ENCODE measurements at regions not wholly inside any gene's neighbourhood (a gene's known extent, or its start where the extent isn't known, plus 50 kb on each side); places are given as distances from the start of the nearest gene placed in this dataset.

- TF ChIP-seq REST (IDR thresholded peaks at IDR 0.05; ENCODE audit: insufficient read depth in 1 of 2, low read depth in 2 of 2, low read length in 2 of 2) (no peak), FOXP2 (optimal IDR thresholded peaks at IDR 0.05; ENCODE audit: borderline replicate concordance, extremely low read depth, extremely low read length, insufficient read depth) (no peak), SIN3A (IDR thresholded peaks at IDR 0.05; ENCODE audit: borderline replicate concordance, insufficient read depth, low read length) (no peak), POLR2AphosphoS5 (IDR thresholded peaks at IDR 0.05; ENCODE audit: low read depth, low read length) (no peak), TAF1 (IDR thresholded peaks at IDR 0.05; ENCODE audit: borderline replicate concordance, insufficient read depth, low read length) (no peak)
Measured at GRCh38 chr4:12746221-12746620, 737.9 kb downstream of the RAB28 start.

GRCh38 chr4:12734586-12734985 is 749.6 kb downstream of the RAB28 start:
- TF ChIP-seq REST (IDR thresholded peaks at IDR 0.05; ENCODE audit: insufficient read depth in 1 of 2, low read depth in 2 of 2, low read length in 2 of 2) (no peak), SIN3A (IDR thresholded peaks at IDR 0.05; ENCODE audit: borderline replicate concordance, insufficient read depth, low read length) (no peak), TAF1 (IDR thresholded peaks at IDR 0.05; ENCODE audit: borderline replicate concordance, insufficient read depth, low read length) (no peak), FOXP2 (optimal IDR thresholded peaks at IDR 0.05; ENCODE audit: borderline replicate concordance, extremely low read depth, extremely low read length, insufficient read depth) (no peak), POLR2AphosphoS5 (IDR thresholded peaks at IDR 0.05; ENCODE audit: low read depth, low read length) (no peak)

- no peak for TF ChIP-seq TAF1 (IDR thresholded peaks at IDR 0.05; ENCODE audit: borderline replicate concordance, insufficient read depth, low read length)
- TF ChIP-seq REST (IDR thresholded peaks at IDR 0.05; ENCODE audit: insufficient read depth in 1 of 2, low read depth in 2 of 2, low read length in 2 of 2) = no peak
- no peak for TF ChIP-seq FOXP2 (optimal IDR thresholded peaks at IDR 0.05; ENCODE audit: borderline replicate concordance, extremely low read depth, extremely low read length, insufficient read depth)
- TF ChIP-seq SIN3A (IDR thresholded peaks at IDR 0.05; ENCODE audit: borderline replicate concordance, insufficient read depth, low read length) = no peak
- no peak for TF ChIP-seq POLR2AphosphoS5 (IDR thresholded peaks at IDR 0.05; ENCODE audit: low read depth, low read length)
Measured at GRCh38 chr4:12729384-12729783, 754.8 kb downstream of the RAB28 start.

GRCh38 chr4:12724510-12724909 is 759.6 kb downstream of the RAB28 start:
- TF ChIP-seq FOXP2 (optimal IDR thresholded peaks at IDR 0.05; ENCODE audit: borderline replicate concordance, extremely low read depth, extremely low read length, insufficient read depth) (no peak), SIN3A (IDR thresholded peaks at IDR 0.05; ENCODE audit: borderline replicate concordance, insufficient read depth, low read length) (no peak), POLR2AphosphoS5 (IDR thresholded peaks at IDR 0.05; ENCODE audit: low read depth, low read length) (no peak), TAF1 (IDR thresholded peaks at IDR 0.05; ENCODE audit: borderline replicate concordance, insufficient read depth, low read length) (no peak), REST (IDR thresholded peaks at IDR 0.05; ENCODE audit: insufficient read depth in 1 of 2, low read depth in 2 of 2, low read length in 2 of 2) (no peak)
